GM21528 (cell line): ENCODE measurements at regions not wholly inside any gene's neighbourhood (a gene's known extent, or its start where the extent isn't known, plus 50 kb on each side); places are given as distances from the start of the nearest gene placed in this dataset.
"Not testable (repeated sequence)": the region's sequence is repeated elsewhere in the genome, so short reads cannot be mapped to it uniquely, and the experiment has no call there.

ENCODE experiments used
- ATAC-seq: cut with Tn5 transposase; IDR thresholded peaks from one replicate; pipeline ENCODE4 v1.9.1; 2021; ENCODE audit warnings: mild to moderate bottlenecking, moderate library complexity; ENCODE audit not compliant: unreplicated experiment, low FRiP score

DNA sequence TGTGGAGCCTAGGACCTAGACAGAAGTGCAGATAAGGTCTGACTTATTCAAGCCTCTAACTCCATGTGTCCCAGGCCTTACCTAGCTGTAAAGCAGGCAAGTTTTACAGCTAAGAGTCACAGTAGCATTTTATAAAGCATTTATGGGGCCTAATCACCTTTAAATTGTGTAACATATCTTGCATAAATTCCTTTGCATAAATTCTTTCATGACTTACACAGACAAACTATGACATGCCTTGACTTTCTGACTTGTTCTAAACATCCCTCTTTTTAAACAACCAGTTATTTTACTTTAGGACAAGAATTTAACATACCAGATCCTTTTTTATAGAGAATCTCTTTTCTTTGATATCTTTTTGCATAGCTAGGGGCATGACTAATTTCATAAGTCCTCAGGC, 1257.8 kb upstream of the NRXN1 start:
- no peak for ATAC-seq

DNA sequence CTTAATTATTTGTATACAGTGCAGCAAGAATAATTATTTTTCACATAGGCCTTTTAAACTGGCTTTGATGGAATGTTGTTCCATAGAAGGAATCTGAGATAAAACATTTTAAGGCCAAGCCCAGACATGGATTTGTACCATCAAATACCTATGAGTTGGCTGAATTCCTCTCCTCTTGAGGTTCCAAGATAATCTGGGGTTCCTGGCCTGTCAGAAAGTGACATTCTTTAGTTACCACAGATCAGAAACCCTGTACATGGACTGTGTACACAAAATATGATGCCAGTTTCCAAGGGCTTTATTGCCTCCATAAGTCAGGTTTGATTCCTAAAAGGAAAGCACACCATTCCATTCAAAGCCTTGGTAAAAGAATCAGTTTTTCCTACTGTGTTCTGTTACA, 1256.7 kb upstream of the NRXN1 start:
- ATAC-seq: no peak

DNA sequence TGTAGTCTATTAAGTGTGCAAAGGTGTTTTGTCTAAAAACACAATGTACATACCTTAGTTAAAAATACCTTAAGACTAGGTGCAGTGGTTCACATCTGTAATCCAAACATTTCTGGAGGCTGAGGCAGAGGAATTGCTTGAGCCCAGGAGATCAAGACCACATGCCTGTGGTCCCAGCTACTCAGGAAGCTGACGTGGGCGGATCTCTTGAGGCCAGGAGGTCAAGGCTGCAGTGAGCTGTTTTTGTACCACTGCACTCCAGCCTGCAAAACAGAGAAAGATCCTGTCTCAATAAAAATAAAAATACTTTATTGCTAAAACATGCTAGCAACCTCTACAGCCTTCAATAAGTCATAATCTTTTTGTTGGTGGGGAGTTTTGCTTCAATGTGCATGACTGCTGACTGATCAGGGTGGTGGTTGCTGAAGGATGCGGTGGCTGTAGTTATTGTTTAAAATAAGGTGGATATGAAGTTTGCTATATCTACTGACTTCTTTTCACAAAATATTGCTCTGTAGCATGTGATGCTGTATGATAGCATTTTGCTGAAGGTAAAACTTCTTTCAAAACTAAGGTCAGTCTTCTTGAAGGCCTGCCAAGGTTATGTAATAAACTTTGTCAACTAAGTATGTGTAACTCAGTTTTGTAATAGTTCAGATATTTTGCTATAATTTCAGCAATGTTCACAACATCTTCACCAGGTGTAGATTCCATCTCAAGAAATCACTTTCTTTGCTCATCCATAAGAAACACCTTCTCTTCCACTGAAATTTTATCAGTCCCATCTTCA, 1238.0 kb upstream of the NRXN1 start:
- ATAC-seq: no peak

DNA sequence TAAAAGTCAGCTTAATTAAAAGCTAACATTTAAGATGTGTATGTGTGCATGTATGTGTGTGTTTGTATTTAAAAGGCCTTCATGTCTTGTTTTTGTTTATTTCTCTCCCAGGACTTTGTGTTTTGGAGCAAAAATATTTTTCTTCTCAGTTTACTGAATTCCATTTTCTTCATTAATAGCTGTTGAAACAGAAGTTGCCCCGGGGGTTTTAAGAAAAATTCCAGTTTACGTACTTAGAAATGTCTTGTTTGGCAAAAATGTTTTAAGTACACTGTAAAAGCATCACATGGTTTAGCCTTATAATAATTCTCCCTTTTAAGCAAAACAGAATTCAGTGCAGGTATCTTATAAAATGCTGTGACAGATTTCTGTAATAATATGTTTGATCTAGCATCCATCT, 1233.0 kb upstream of the NRXN1 start:
- ATAC-seq: no peak

DNA sequence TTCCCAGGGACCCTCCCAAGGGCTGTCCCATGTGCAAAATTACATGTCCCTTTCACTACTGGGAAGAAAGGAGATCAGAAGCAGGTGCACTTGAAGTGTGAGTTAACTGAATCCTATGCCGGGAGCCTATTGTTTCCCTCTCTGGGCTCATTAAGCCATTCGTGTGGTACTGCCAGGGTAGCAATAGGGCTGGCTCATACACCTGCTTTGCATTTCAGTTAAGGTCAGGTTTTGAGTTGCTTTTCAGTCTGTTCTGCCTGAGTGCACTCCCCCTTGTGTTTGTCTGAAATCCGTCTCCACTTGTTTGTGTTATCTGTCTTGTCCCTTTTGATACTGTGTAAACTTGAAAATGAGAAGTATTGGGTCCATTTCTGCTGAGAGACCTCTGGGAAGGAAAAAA, 1232.6 kb upstream of the NRXN1 start:
- ATAC-seq: no peak

DNA sequence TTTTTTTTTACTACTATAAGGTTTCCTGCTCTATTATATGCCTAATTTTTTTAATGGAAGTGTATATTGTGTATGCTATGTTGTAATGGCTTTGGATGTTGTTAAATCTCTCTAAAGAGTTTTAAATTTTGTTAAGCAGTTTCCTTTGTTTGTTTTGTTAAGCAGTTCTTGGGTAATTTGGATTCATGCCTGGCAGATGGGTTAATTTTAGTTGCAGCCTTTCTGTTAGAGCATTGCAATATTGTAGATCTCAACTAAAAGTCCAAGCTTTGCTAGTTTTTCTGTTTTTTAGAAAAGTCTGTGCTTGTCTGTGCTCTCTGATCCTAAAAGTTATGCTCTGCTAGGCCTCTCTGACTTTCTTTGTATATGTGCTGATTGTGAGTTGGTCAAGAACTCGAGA, 1229.0 kb upstream of the NRXN1 start:
- no peak for ATAC-seq

DNA sequence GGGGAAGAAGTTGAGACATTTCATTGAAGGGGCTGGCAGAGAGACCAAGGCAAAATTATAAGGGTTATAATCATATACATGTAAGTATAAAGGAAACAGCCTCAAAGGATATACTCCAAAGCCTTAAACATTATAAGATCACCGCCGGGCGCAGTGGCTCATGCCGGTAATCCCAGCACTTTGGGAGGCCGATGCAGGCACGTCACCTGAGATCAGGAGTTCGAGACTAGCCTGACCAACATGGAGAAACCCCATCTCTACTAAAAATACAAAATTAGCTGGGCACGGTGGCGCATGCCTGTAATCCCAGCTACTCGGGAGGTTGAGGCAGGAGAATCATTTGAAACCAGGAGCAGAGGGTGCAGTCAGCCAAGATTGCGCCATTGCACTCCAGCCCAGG, 1227.0 kb upstream of the NRXN1 start:
- ATAC-seq: not testable (repeated sequence)

DNA sequence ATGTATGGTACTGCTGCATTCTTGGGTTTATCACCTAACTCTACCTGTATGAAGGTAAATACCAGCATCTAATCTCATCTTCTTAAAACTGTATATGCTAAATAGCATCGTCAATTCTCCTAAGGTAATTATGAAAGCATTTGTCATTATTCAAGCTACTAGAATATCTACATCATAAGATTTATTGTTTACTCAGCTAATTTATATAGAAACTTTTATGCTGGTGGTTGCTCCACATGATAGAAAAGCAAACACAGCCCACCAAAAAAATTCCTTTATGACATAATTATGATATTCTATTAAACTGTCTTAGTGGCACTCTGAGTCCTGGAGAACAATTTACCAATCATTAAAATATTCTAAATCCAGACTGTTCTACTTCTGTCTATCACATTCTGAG, 1226.1 kb upstream of the NRXN1 start:
- ATAC-seq: no peak

DNA sequence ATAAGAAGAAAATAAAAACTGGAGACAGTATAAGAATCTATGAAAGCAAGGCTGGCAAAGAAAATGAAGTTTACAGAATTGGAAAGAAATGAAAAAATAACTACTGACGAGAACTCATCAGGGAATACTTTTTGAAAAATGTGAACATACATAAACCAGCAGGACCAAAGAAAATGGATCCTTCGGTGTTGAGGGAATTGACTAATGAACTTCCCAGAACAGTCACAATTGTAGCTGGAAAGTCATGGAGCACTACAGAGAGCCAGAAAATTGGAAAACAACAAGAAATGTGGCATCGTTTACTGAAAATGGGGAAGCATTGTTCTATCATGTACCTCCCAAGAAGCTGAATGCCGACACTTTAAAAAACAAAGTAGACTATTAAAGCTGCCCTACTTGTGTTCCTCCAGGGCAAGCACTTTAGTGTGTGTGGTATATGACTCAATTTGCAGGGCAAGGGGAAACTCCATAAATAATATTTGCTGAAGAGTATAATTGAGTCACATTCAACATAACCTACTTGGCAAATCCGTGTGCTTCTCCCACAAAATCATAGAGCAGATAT, 1221.6 kb upstream of the NRXN1 start:
- ATAC-seq: no peak

DNA sequence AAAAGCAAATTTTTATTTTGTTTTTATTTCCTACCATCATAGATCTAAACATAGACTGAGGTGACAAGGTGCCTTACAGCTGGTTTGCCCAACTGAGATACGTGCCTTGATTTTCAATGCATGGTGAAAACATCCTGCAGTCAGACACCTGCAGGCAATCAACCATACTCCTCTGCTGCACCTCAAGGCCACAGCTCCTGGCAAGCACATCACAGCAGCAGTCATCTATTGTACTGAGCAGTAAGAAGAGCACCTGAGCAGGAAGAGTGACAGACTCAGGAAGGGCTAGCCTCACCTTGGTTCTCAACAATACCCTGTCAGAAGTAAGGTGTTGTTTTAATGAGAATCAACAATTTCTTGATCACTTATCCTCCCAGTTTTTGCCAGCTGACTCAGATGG, 1206.8 kb upstream of the NRXN1 start:
- no peak for ATAC-seq

DNA sequence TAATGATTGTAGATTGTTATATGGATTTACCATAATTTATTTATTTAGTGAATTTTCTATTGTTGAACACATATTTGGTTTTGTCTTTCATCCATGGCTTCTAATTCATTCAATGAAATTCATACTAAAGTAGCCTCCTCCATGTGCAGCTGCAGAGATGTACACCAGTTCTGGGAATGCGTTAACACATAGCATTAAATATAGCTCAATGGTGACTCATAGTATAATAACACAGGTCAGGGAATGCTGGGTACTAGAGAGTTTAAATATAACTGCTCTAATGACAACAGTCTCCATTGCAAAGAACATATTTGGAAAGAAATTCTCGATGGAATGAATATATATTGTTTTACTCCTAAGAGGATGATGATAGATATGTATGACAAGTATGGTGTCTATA, 1190.2 kb upstream of the NRXN1 start:
- ATAC-seq: no peak

DNA sequence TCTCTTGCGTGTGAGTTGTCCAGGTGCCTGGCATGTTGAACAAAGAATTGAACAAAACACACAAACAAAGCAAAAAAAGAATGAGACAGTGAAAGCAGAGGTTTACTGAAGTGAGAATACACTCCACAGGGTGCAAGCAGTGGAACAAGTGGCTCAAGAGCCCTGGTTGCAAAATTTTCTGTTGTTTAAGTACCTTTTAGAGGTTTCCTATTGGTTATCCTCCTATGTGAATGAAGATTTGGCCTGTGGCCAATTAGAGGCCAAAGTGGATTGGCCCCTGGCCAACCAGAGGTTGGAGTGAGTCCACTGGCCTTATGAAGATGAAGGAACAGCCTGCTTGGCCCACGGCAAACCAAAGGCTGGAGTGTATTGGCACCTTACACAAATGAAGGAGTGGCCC, 1188.5 kb upstream of the NRXN1 start:
- no peak for ATAC-seq

DNA sequence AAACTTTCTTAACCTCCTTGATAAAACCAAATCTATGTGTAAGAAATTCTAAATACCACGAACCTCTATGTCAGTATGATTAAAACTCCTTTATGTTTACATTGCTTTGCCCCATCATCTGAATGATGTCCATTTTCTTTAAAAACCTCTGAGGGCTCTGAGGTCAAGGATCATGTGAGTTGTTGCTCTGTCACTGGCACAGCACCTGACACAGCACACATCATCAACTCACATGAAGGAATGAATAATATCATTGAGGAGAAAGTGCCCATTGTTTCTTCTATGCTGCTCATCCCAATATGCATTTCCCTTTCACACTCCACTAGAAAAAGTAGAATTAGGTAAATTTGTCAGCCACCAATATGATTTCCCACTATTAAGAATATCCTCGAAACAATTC, 1178.7 kb upstream of the NRXN1 start:
- ATAC-seq: no peak

DNA sequence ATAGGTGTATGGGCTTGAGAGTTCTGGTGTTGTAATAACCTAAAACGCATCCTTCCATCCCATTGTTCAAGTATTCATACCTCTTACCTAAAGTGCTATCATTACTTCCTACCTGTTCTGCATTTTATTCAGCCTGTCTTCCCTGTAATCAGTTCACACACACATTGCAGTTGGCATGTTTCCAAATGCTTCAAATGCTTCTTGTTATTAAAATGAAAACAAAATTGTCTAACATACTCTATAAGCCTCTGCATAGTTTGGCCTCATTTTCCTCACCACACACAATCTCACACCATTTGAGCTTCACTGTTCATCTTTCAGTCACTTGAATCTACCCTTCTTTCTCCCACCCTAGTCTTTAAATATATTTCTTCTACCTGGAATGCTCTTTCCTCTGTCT, 1178.2 kb upstream of the NRXN1 start:
- no peak for ATAC-seq

DNA sequence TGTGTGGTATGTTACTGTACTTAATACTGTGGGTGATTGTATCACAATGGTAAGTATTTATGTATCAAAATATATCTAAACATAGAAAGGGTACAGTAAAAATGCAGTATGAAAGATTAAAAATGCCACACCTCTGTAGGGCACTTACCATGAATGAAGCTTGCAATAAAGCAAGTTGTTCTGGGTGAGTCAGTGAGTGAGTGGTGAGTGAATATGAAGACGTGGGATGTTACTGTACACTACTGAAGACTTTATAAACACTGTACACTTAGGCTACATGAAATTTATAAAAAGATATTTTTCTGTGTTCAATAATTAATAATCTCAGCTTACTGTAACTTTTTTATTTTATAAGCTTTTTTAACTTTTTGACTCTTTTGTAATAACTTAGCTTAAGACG, 1162.4 kb upstream of the NRXN1 start:
- no peak for ATAC-seq

DNA sequence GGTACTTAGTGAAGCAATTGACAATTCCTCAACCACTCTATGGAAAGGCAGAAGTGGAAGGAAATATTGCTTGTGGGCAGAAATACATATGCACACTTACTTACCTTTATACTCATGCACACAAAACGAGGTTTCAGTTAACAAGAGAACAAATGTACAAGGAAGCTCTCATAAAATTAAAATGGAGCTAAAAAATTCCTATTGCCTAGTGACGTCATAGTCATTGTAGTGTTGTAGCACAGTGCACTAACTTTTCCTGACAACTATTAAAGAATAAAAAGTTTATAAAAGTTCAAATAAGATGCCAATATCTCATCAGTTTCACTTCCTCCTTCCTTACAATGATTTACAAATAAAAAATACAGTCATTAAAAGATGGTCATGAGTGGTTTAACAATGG, 1161.9 kb upstream of the NRXN1 start:
- no peak for ATAC-seq

DNA sequence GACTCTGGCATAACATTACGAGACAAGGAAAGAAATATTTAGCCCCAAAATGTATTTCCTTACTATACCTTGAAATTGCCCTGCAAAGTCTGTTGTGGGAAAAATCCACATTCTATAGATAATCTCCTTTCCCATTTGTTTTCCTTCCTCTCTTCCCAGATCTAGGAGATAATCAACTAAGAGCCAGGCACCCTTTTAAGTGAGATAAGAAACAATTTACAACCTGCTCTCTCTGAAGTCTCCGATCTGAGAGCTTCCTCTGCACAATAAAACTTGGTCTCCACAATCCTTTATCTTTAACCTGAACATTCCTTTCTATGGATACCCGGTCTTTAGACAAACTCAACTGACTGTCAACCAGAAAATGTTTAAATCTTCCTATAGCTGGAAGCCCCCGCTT, 1160.7 kb upstream of the NRXN1 start:
- no peak for ATAC-seq

DNA sequence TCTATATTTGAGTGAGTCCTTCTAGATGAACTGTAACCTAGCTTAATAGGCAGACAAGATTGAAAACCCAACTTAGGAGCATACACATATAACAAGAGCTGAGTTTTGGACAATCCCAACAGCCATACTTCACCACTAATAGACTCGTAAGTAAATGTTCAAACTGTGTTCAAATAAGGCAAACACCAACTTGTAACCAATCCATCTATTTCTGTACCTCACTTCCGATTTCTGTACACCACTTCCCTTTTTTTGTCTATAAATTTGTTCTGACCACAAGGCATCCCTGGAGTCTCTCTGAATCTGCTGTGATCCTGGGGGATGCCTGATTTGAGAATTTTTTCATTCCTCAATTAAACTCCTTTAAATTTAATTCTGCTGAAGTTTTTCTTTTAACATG, 1149.1 kb upstream of the NRXN1 start:
- ATAC-seq: no peak

DNA sequence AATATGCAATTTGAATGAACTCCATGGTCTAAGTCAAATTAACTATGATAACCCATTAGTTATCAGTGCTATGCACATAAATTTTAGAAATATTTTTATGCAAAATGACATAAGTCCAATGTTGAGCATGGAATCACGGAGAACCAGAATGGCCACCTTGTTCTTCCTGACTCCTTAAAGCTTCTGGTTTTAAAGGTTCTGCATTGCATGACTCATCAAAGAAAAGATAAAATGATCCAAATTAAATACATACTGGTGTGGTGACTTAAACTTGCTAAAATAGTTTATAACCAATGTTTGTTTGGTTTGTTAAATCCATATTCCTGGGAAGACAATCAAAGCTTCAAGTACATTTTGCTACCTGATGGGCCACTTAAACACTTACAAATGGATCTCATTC, 1146.9 kb upstream of the NRXN1 start:
- ATAC-seq: no peak

DNA sequence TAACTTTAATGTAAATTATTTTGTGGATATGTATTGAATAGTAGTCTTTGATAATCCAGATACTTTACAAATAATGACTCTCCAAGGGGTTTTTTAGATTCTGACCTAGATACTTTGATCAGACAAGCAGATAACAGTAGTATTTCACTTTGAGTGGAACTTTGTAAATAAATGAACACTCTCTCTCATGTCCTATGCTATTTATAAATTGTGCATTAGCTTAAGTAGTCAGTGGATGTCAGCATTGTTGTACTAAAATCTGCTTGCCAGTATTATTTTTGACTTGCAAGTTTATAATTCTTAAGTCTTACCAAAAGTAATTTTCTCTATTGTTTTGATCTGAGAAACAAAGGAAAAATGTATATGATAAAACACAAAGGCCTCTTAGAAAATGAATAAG, 1113.1 kb upstream of the NRXN1 start:
- ATAC-seq: no peak

DNA sequence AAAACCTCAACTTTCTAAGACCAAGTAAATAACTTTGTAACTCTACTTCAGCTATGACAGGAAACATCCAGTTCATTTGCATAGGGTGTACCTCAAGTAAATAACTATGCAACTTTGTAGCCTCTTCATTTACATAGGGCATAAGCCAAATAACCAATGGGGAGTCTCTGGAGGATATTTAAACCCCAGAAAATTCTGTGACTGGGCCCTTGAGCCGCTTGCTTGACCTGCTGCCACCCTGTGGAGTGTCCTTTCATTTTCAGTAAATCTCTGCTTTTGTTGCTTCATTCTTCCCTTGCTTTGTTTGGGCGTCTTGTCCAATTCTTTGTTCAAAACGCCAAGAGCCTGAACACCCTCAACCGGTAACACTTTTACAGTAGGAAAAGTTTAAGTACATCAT, 1112.7 kb upstream of the NRXN1 start:
- ATAC-seq: no peak

DNA sequence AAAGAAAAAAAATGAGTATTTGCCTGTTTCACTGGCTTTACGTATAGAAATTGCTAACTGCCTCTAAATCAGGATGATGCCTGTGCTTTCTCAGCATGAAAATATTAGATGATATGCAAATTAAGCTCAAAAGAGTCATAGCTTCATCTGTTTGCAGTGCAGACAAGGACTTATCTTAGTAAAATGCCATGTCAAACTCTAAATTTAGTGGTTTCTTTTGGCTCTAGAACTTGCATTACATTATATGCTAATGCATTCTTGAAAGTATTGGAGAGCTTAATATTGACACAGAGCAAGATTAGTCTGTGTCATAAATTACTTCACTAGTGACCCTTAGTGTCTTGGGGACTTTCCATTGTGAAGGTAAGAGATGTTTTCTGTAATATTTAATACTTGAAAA, 1109.1 kb upstream of the NRXN1 start:
- no peak for ATAC-seq

DNA sequence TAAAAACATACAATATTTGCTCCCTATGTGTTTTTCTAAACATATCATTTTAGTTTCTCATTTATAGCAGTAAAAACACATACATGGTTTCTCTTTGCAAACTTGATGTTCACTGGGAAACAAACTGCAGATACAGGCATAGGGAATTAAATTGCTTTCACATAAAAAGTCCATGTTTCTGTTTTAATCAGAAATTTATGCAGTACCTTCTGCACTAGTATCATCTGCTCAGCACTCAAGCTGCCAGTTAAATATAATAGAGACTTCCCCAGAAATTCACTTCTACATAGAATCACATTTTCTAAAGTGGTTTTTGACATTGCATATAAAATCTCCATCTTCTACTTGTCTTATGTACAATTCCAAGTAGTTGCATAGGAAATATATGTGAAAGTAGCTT, 1107.3 kb upstream of the NRXN1 start:
- ATAC-seq: no peak
